ENCODE measurements at regions not wholly inside any gene's neighbourhood (a gene's known extent, or its start where the extent isn't known, plus 50 kb on each side); places are given as distances from the start of the nearest gene placed in this dataset.
"Not testable (repeated sequence)": the region's sequence is repeated elsewhere in the genome, so short reads cannot be mapped to it uniquely, and the experiment has no call there.

DNA sequence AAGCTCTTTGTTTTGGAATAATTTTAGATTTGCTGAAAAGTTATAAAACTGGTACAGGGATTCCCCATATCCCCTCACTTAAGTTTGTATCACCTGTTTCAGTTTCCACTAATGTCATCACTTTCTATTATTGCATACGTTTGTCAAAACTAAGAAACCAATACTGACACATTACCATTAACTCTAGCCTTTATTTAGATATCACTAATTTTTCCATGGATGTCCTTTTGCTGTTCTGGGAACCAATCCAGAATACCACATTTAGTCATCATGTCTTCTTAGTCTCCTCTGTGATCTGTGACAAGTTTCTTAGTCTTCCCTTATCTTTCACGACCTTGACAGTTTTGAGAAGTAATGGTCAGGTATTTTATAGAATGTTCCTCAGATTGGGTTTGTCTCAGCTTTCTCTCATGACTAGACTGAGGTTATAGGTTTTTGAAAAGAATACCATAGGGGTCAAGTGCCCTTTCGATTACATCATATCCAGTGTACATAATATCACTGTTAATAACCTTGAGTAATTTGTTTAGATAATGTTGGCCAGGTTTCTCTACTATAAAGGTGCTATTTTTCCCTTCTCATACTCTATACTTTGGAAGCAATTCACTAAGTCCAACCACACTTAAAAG is 51.9 kb upstream of the NMUR2 start:
- no peak for DNase-seq

DNA sequence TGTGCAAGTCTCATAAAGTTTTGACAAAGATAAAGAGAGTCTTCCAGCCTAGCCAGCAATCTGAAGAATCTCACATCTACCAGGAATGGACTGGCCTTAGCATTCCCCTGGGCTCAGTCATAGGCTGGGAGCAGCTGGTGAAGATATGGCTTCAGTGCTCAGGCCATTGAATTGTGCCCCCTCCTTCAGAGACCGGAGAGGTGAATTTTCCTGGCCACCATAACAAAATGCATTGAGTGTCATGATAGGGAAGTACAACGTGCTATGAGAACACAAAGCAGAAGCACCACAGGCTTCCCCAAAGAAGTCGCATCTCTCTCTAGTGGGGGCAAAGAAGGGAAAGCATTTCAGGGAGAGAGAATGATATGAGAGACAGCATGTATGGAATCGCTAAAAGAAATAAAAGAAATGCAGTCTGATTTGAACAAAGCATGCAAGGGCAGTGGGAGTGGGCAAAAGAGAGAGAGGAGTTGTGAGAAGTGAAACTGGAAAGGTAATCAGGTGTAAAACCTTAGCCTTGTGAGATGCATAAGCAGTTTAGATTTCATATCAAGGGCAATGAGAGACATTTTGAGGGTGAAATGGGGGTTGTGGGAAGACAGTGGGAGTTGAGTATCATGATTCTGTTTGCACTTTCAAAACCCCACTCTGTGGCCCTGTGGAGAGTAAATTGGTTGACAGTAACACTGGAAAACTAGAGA is 57.1 kb upstream of the NMUR2 start:
- DNase-seq: no peak

DNA sequence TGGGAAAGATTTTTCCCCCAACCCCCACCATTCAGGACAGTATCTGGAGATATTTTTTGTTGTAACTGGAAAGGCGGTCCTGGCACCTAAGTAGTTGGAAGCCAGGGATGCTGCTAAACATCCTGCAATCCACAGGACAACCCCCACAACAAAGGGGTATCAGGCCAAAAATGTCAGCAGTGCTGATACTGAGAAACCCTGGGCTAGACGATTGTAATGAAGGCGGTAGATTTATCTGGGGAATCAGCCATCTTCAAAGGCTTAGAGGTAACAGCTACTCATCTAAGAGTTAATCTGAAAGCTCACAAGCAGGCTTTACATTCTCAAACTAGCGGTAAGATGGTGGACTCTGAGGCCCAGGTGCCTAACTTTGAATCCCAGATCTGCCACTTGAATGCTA is 59.0 kb upstream of the NMUR2 start:
- no peak for DNase-seq

DNA sequence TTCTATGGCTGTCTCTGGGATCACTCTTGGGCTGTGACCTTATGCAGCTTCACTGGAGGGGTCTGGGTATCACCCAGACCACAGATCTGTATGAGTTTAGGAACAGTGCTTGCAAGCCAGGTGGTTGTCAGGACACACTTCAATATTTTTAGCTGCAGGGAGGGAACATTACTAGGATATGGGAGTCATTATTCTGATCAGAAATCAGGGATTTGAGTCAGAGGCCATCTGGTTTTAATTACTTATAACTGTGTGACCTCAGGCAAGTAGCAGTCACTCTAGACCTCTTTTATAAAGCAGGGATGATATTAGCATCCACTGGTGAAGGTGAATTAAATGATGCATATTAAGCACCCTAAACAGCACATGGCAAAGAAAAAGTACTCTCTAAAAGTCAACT is 60.1 kb upstream of the NMUR2 start:
- peak in 1 of 3 donors; percentile 15 for DNase-seq

DNA sequence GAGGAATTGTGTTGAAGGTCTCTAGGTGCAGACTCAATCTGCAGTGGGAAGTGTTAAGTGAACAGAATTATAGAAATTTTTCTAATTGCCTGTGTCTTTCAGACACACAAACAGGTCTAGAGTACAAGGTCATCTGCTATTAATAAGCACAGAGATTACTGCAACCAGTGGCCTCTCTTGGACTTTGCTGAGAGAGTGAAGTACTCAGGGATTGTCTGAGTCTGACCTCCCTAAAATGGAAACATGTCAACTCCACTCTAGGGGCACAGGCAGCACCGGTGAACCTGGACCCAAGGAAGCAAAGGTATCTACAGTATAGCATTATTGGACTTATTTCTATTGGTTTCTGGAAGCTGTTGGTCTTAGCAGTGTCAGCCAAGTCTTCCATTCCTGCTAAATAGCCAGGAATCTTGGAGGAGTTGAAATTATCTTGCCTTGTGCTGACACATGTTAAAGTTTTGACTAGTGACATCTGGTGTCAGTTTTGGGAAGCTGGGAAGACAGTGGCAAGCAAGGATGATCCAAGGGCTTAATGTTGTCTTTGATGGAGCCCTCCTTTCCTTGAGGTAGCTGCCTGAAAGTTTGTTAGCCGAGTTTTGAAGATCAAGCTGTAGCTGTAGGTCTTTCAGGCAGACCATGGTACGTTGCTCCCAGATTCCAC is 61.1 kb upstream of the NMUR2 start:
- peak in 1 of 3 donors; percentile 12 for DNase-seq

DNA sequence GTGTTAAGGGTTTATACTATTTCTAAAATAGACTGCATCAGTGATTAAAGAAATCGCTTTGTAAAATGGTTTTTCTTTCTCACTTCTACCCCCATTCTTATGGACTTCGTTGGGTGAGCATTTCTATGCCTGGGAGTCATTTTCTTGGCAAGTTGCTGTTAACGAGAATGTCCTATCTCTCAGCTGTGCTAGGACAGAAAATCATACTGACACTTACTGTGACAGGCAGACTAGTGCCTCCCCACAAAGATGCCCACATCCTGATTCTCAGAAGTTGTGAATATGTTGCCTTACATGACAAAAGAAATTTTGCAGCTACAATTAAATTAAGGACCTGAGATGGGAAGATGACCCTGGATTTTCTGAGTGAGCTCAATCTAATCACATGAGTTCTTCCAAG is 65.1 kb upstream of the NMUR2 start:
- DNase-seq: no peak

DNA sequence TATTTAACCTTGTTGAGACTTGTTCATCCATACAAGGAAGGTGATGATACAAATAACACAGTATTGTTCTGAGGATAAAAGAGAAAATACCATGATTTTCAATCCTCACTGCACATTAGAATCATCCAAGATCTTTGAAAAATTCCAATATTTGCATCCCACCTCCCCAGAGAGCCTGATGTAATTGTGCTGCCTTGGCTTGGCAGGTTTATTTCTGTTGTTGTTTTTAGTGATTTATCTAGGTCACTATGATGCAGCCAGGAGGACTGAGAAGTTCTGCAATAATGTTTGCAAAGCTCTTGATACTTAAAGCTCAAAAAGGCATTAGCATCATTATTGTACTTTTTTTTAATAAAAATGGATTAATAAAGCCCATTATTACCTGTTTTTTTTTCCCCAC is 67.0 kb upstream of the NMUR2 start:
- peak; percentile 34 to 78 (median 53) for DNase-seq

DNA sequence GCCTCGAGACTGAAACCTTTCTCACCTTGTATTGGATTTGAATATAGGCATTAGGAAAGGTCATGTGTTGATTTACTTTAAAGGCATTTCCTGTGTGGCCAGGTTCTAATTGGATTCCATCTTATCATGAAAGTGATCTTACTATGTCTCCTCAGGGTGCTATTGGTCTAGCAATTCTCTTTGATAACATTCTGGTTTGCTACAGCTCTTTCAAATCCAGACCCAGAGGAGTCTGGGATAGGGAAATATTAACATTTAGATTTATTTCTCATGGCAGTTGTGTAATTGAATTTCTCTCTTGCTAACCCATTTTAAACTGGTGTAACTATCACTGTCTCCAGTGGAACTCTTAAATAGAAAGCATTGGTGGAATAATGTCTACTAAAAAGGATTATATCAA is 69.9 kb upstream of the NMUR2 start:
- DNase-seq: no peak

DNA sequence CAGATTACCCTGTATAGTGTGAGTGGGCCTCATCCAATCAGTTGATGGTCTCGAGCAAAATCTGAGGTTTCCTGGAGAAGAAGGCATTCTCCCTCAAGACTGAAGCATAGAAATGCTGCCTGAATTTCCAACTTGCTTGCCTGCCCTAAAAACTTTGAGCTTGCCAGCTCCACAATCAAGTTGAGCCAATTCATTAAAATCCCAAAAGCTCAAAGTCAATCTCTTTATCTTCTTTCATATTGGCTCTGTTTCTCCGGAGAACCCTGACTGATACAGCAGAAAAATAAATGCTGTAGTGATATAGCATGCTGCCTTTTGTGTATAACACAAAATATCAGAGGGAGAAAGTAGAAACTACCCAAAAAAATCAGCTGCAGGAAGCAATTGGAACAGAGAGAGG is 72.5 kb upstream of the NMUR2 start:
- DNase-seq: peak; percentile 12 to 54 (median 40)

DNA sequence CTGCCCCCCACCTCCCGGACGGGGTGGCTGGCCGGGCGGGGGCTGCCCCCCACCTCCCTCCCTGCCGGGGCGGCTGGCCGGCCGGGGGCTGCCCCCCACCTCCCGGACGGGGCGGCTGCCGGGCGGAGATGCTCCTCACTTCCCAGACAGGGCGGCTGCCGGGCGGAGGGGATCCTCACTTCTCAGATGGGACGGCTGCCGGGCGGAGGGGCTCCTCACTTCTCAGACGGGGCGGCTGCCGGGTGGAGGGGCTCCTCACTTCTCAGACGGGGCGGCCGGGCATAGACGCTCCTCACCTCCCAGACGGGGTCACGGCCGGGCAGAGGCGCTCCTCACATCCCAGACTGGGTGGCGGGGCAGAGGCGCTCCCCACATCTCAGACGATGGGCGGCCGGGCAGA is 74.8 kb upstream of the NMUR2 start:
- DNase-seq: not testable (repeated sequence)

DNA sequence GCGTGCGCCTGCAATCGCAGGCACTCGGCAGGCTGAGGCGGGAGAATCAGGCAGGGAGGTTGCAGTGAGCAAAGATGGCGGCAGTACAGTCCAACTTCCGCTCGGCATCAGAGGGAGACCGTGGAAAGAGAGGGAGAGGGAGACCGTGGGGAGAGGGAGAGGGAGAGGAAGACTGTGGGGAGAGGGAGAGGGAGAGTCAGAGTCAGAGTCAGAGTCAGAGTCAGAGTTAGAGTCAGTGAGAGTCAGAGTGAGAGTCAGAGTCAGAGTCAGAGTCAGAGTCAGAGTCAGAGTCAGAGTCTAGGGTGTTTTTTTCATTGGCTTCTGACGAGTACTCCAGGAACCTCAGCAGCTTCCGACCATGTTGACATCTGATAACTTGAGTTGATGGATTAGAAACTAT is 75.6 kb upstream of the NMUR2 start:
- not testable (repeated sequence) for DNase-seq

DNA sequence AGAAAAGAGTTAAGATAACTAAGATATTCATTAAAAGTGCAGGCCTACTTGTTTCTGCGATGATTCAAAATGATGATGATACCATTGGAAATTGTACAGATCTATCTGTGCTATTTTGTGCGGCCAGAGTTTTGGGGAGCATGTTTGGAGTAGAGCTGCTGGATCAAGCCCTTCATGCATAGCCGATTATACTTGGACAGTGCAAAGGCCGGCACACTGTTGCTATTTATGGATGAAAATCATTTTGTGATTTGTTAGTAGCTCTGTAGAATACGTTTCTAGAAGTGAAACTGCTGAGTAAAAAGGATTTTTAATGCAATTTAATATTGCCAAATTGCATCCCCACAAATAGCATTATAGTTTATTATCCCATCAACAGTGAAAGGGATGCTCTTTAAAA is 82.1 kb upstream of the NMUR2 start:
- no peak for DNase-seq

DNA sequence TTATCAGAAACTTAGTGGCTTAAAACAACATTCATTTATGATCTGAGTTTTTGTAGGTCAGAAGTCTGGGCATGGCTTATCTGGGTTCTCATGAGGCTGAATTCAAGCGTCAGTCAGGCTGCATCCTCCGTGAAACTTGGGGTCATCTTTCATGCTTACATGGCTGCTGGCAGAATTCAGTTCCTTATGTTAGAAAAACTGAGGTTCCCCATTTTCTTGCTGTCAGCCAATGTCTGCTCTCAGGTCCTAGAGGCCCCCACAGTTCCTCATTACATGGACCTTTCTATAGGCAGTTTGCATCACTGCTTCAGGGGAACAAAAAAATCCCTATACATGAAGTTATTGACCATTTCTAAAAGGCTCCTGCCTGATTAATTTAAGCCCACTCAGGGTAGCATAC is 83.8 kb upstream of the NMUR2 start:
- DNase-seq: no peak

DNA sequence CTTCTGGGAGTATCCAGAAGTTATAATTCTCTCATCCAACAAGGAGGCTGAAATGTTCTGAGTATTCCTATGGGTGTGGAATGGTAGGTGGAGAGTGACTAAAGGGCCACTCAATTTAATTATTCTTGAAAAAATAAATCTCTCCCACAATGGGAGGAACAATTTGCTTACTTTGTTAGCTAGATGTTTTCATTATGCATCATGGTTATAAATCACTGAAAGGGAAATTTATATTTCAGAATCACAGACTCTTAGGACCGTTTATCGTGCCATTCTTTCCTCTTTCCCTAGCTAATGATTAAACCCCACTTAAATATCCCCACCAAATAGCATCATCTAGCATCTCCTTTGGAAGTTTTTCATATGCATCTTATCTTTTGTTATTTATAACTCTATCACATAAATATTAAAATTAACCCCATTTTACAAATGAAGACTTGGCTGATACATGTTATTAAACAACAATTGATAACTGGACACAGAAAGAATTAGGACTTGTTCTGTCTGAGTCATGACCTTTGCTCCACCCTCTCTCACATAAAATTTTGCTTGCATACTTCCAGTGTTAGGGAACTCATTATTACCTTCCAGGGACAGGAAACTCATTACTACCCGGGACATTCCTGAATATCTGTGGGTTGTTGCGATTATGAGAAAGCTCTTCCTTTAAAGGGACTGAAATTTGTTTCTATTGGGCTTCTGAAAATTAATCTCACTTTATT is 94.9 kb upstream of the NMUR2 start:
- no peak for DNase-seq

DNA sequence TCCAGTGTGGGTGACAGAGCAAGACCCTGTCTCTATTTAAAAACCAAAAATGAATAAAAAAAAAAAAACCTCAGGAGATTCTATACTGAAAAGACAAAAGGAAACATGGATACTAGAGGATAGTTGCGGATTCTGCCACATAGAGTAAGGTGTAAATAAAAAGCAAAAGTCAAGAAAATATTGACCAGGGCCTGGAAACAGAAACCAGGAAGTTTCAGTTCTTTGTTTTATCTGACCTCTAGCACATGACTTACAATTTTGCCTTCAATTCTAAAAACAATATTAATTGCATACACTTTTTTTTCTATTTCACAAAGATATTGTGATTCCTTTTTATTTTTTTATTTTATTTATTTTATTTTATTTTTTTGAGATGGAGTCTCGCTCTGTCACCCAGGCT is 96.2 kb upstream of the NMUR2 start:
- no peak for DNase-seq

DNA sequence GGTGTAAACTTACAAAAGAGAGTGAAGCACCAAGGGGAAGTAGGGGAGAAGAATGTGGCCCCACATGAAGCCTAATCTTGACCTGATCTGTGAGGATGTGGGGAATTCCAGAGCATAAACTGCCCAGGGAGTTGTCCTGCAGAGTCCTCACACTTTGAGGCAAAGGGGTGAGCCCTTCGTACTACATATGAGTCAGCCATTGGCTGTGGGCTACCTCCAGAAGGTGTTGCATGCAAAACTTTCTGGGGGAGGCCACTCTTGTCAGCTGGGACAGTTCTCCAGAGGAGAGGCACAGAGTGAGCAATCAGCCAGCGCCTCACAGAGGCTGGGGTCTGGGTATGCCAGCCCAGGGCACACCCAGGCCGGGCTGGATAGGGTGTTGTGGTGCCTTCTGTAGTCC is 98.1 kb upstream of the NMUR2 start:
- no peak for DNase-seq

DNA sequence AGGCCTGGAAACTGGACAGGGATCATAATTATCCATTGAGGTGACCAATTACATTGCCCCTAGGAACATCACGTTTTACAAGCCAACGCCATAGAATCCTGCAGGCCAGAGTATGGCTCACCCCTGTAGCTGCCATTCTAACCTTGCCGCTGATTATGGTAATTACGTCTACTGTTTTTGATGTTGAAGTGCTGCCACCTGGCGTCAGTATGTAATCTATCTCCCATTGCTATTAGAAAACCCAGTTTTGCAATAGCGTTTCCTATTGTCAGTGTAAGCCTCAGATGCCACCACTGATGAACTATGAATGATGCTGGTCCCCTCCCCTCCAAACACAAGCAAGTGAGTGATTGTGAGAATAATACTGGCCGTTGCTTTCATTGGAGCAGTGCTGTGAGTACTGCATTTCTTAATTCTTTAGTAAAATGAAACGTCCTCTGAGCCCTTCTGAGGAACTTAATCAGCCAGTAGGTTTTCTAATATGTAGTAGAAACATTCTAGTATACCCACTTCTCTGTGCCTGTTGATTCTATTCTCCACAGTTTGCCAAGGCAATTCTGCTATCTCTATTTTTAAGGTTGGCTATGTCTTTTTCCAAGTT is 100.5 kb upstream of the NMUR2 start:
- DNase-seq: peak; percentile 46 to 81 (median 65)

DNA sequence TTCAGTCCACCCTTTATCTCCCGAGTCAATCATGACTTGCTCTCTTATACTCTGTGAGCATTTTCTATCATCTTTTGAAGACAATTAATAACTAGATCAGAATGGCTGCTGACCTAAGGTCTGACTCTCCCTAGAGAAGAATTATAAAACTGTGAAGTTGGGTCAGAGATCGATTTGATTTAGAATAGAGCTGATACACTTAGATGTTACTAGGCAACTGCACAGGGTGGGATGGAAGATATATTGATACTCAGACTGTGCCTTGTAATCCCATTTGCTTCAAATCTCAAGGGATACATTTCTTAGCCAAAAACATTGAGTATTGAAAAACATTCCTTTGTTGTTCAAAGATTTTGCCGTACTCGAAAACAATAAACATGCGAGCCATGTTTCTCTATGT is 106.0 kb upstream of the NMUR2 start:
- no peak for DNase-seq

DNA sequence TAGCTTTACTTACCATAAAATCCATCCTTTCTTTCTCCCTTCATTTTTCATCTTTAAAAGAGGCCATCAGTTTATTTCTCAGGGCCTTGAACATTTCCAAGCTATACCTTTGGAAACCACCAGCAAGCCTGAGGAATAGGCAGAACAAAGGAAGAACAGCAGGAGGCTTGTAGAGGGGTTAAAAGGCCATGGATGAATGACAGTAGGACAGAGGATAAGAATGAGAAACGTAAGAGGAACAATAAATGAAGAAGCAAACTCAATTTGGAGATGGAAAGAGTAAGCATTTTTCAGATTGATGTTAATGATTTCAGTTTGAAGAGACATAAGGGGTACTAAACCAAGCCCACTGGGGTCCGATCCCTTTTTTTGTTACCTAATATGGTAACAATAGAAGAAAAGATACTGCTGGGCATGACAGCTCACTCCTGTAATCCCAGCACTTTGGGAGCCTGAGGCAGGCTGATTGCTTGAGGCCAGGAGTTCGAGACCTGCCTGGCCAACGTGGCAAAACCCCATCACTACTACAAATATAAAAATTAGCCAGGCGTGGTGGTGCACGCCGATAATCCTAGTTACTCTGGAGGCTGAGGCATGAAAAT is 106.6 kb upstream of the NMUR2 start:
- no peak for DNase-seq

DNA sequence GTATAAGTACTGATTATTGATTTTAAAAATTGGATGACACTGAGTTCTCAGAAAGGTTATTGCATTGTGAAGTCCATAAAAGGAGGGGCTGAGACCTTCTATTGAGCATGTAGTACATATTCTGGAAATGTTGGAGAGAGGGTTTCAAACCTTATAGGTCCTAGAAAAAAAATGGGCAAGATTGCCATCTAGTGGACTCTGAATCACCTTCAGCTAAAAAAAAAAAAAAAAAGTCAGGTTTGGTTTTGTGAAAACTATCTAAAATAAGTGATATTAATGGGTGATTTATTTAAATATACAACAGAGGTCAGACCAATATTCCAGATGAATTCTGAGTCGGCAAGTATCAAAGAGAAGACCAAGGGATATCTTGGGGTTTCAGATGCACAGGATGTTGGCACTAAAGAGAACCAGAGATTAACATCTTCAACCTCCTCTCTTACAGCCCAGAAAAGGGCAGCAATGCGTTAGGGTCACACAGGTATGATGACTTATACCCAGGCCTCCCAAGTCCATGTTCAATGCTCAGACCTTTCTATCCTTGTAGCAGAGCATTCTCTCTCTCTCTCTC is 109.8 kb upstream of the NMUR2 start:
- DNase-seq: peak; percentile 9 to 45 (median 23)

DNA sequence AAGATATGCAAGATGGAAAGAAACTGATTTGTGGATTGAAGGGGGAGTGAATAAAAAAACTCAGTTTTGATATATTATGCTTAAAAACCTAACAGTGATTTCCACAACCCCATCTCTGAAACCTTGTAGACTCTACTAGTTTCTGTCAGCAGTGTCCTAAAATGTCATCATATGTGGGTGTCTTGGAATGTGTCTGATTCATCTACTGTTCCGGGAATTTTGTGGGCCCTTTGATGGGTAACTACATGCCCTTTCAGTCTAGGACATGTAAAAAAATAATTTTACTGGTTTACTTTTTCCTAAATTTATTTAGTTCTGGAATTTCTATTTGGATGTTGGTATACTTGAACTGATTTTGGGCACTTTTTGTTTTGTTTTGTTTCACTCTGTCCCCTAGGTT is 118.9 kb upstream of the NMUR2 start:
- DNase-seq: no peak

Data from muscle of back (tissue), 3 donors.